CD1c-positive myeloid dendritic cell (primary cell): ENCODE measurements at regions not wholly inside any gene's neighbourhood (a gene's known extent, or its start where the extent isn't known, plus 50 kb on each side); places are given as distances from the start of the nearest gene placed in this dataset.

ENCODE experiments used
- DNase-seq: peaks from one replicate; pipeline ENCODE4 v3.0.0-alpha.2; 2016; ENCODE audit errors: extremely low spot score

GRCh38 chr1:188846468-188846867 lies 1631.2 kb downstream of the BRINP3 start:
- DNase-seq = no peak

GRCh38 chr1:188857526-188858087 lies 1620.1 kb downstream of the BRINP3 start:
- DNase-seq = no peak

GRCh38 chr1:188867614-188868013 lies 1610.0 kb downstream of the BRINP3 start:
- no peak for DNase-seq

GRCh38 chr1:188871164-188871563 lies 1606.5 kb downstream of the BRINP3 start:
- DNase-seq = no peak

GRCh38 chr1:188872376-188872775 lies 1605.3 kb downstream of the BRINP3 start:
- DNase-seq = no peak

- DNase-seq = no peak
Observed at GRCh38 chr1:188877668-188878067, 1600.0 kb downstream of the BRINP3 start.

GRCh38 chr1:188888386-188888785 lies 1589.3 kb downstream of the BRINP3 start:
- DNase-seq = no peak

- DNase-seq = no peak
Observed at GRCh38 chr1:188889166-188889565, 1588.5 kb downstream of the BRINP3 start.

- no peak for DNase-seq
Observed at GRCh38 chr1:188891958-188892357, 1585.7 kb downstream of the BRINP3 start.

- no peak for DNase-seq
Observed at GRCh38 chr1:188895611-188896010, 1582.1 kb downstream of the BRINP3 start.

GRCh38 chr1:188903241-188903640 lies 1574.4 kb downstream of the BRINP3 start:
- no peak for DNase-seq

GRCh38 chr1:188904201-188904600 lies 1573.5 kb downstream of the BRINP3 start:
- no peak for DNase-seq

GRCh38 chr1:188906921-188907641 lies 1570.6 kb downstream of the BRINP3 start:
- DNase-seq = no peak

GRCh38 chr1:188930382-188930781 lies 1547.3 kb downstream of the BRINP3 start:
- DNase-seq = no peak

- DNase-seq = no peak
Observed at GRCh38 chr1:188931506-188931905, 1546.2 kb downstream of the BRINP3 start.

- no peak for DNase-seq
Observed at GRCh38 chr1:188937965-188938551, 1539.6 kb downstream of the BRINP3 start.

- DNase-seq = no peak
Observed at GRCh38 chr1:188941986-188942385, 1535.7 kb downstream of the BRINP3 start.

GRCh38 chr1:188949701-188950100 lies 1528.0 kb downstream of the BRINP3 start:
- no peak for DNase-seq

GRCh38 chr1:188958461-188959115 lies 1519.1 kb downstream of the BRINP3 start:
- DNase-seq = no peak

GRCh38 chr1:188986745-188987417 lies 1490.8 kb downstream of the BRINP3 start:
- DNase-seq = no peak

- DNase-seq = no peak
Observed at GRCh38 chr1:188988589-188988988, 1489.1 kb downstream of the BRINP3 start.

GRCh38 chr1:188991221-188991930 lies 1486.3 kb downstream of the BRINP3 start:
- no peak for DNase-seq
